Epithelial cell of proximal tubule (primary cell): ENCODE measurements at regions not wholly inside any gene's neighbourhood (a gene's known extent, or its start where the extent isn't known, plus 50 kb on each side); places are given as distances from the start of the nearest gene placed in this dataset.

Source experiments
- DNase-seq: peaks from one replicate; pipeline ENCODE4 v3.0.0-alpha.2; 2011; ENCODE audit warnings: low read depth
- H3K4me3 ChIP-seq: 2 replicates; pipeline ENCODE4 v1.5.1; 2011; ENCODE audit warnings: low read depth, mild to moderate bottlenecking, low read length
- CTCF ChIP-seq: conservative IDR thresholded peaks from 2 replicates; pipeline ENCODE4 v1.5.1; 2012; ENCODE audit warnings: low read depth, mild to moderate bottlenecking, low read length

GRCh38 chr11:81744336-81745116 lies 989.1 kb downstream of the FAM181B start:
- TF ChIP-seq CTCF, result no peak
- no peak overlapping the region for H3K4me3 ChIP-seq
- DNase-seq, result no peak

- no peak overlapping the region for H3K4me3 ChIP-seq
- DNase-seq, result no peak
- no peak for TF ChIP-seq CTCF
These were observed 1008.0 kb downstream of the FAM181B start for GRCh38 chr11:81725701-81726100.

GRCh38 chr11:81717695-81718094 lies 1016.0 kb downstream of the FAM181B start:
- H3K4me3 ChIP-seq, result no peak overlapping the region
- DNase-seq, result no peak
- TF ChIP-seq CTCF, result no peak

GRCh38 chr11:81707881-81708280 lies 1025.8 kb downstream of the FAM181B start:
- no peak for TF ChIP-seq CTCF
- no peak for DNase-seq

GRCh38 chr11:81705283-81705682 lies 1028.4 kb downstream of the FAM181B start:
- H3K4me3 ChIP-seq, result no peak overlapping the region
- no peak for DNase-seq
- no peak for TF ChIP-seq CTCF

More at GRCh38 chr11:81707881-81708280, 1025.8 kb downstream of the FAM181B start:
- no peak overlapping the region for H3K4me3 ChIP-seq

- TF ChIP-seq CTCF, result no peak
- no peak for DNase-seq
- no peak overlapping the region for H3K4me3 ChIP-seq
These were observed 1033.6 kb downstream of the FAM181B start for GRCh38 chr11:81700076-81700475.

- no peak overlapping the region for H3K4me3 ChIP-seq
- no peak for DNase-seq
- TF ChIP-seq CTCF, result no peak
These were observed 1046.6 kb downstream of the FAM181B start for GRCh38 chr11:81687057-81687456.
